Type B pancreatic cell (in vitro differentiated cells): ENCODE measurements at regions not wholly inside any gene's neighbourhood (a gene's known extent, or its start where the extent isn't known, plus 50 kb on each side); places are given as distances from the start of the nearest gene placed in this dataset.

ENCODE experiments used
- DNase-seq: peaks from one replicate; pipeline ENCODE4 v3.0.0; 2021; ENCODE audit warnings: mixed read lengths; ENCODE audit not compliant: unreplicated experiment; ENCODE audit errors: extremely low spot score
- H3K27ac Mint-ChIP-seq: 2 replicates; pipeline ENCODE4 v1.8.0; 2021; ENCODE audit warnings: mild to moderate bottlenecking, mixed read lengths
- H3K27me3 Mint-ChIP-seq: 2 replicates; pipeline ENCODE4 v1.8.0; 2021; ENCODE audit warnings: mixed read lengths
- H3K36me3 Mint-ChIP-seq: 2 replicates; pipeline ENCODE4 v1.8.0; 2021; ENCODE audit warnings: mixed read lengths
- H3K4me1 Mint-ChIP-seq: one replicate; pipeline ENCODE4 v1.8.0; 2021; ENCODE audit warnings: mixed read lengths; ENCODE audit not compliant: unreplicated experiment
- H3K4me3 Mint-ChIP-seq: 2 replicates; pipeline ENCODE4 v1.8.0; 2021; ENCODE audit warnings: mild to moderate bottlenecking, mixed read lengths
- H3K9me3 Mint-ChIP-seq: 2 replicates; pipeline ENCODE4 v1.8.0; 2021; ENCODE audit warnings: mixed read lengths
- TF ChIP-seq, protein P1 (sequence below): fragments of 200-600 bp; sonication (generic); conservative IDR thresholded peaks from 2 replicates; pipeline ENCODE4 v1.5.0; 2021; ENCODE audit warnings: antibody characterized with exemption, mild to moderate bottlenecking

DNA sequence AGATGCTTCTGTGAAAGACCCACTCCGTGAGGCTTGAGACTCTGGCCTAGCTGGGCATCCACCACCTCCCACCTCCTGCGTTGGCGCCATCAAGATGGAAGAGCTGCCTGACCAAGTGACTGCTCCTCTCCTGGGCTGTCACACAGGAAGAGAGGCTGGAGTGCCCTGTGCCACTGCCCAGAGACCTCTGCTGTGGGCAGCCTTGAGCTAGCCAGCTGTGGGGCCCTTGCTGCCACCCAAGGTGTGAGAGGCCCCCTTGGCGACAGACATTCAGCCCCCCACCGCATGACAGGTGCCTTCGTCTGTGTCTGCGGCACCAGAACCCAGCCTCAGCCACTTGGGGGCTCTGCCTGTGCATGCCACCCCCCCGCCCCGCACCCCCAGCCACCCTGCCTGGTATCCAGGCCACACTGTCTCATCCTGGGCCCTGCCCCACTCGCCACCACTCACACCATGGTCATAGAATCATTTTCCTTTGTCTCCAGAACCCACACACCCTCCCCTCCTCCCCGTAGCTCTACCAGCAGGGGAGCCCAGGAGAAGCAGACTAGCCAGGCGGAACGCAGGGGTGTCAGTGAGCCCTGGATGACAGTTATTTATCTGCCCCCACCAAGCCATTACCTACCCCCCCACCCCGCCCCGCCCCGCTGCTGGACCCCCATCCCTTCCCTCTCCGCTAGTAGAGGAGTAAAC is 120.9 kb upstream of the LHX1 start:
- TF ChIP-seq, protein P1, sequence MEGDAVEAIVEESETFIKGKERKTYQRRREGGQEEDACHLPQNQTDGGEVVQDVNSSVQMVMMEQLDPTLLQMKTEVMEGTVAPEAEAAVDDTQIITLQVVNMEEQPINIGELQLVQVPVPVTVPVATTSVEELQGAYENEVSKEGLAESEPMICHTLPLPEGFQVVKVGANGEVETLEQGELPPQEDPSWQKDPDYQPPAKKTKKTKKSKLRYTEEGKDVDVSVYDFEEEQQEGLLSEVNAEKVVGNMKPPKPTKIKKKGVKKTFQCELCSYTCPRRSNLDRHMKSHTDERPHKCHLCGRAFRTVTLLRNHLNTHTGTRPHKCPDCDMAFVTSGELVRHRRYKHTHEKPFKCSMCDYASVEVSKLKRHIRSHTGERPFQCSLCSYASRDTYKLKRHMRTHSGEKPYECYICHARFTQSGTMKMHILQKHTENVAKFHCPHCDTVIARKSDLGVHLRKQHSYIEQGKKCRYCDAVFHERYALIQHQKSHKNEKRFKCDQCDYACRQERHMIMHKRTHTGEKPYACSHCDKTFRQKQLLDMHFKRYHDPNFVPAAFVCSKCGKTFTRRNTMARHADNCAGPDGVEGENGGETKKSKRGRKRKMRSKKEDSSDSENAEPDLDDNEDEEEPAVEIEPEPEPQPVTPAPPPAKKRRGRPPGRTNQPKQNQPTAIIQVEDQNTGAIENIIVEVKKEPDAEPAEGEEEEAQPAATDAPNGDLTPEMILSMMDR: no peak

DNA sequence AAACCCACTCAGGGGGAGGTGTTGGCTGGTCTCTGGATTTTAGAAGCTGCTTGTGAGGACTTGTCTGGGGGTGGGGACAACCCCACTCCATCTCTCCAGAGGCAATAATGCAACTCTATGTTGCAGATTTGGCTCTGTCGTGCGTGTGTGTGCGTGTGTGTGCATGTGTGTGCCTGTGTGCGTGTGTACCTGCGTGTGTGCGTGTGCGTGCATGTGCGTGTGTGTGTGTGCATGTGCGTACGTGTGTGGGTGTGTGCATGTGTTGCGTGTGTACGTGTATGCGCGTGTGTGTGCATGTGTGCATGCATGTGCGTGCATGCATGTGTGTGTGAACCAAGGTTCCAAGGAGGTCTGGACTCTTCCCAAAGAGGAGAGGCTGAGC is 120.4 kb upstream of the LHX1 start:
- H3K4me1 Mint-ChIP-seq: peaks cover 13% of the 10 kb centered on the region
- TF ChIP-seq, protein P1: no peak
- no peak for DNase-seq
- no peaks in the 10 kb centered on the region for H3K9me3 Mint-ChIP-seq
- H3K27me3 Mint-ChIP-seq: peaks cover 73% of the 10 kb centered on the region
- H3K36me3 Mint-ChIP-seq: no peaks in the 10 kb centered on the region
- no peak overlapping the region for H3K27ac Mint-ChIP-seq
- H3K4me3 Mint-ChIP-seq: no peak overlapping the region

More for the DNA sequence above, 120.9 kb upstream of the LHX1 start:
- Mint-ChIP-seq H3K9me3 (no peaks in the 10 kb centered on the region), H3K4me1 (peaks cover 13% of the 10 kb centered on the region), H3K4me3 (no peak overlapping the region), H3K27ac (no peak overlapping the region), H3K36me3 (no peaks in the 10 kb centered on the region), H3K27me3 (peaks cover 73% of the 10 kb centered on the region)
- DNase-seq: no peak

DNA sequence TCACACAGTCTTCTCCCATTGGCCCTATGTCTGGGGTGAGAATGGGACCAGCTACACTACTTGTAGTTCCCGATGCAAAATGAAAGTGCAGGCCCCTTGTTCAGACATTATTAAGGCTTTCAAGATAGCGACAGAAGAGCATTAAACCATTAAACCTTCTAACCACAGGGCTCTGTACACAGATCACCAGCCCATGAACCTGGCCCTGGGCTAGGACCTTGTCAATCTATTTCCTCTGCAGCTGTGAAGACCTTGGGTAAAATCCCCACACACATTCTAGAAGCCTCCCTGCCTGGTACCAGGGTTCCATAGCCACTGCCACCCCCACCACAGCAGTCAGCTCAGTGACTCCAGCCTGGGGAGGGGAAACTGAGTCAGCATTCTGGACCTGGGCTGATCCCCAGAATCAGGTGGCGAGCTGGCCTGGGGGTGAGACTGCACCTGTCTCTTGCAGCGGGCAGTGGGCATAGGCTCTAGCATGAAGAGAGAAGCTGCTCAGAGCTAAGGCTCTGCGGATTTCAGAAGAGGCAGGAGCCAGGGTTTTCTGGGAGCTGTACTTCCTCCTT is 119.7 kb upstream of the LHX1 start:
- Mint-ChIP-seq H3K4me1 (peaks cover 13% of the 10 kb centered on the region), H3K36me3 (no peaks in the 10 kb centered on the region), H3K9me3 (no peaks in the 10 kb centered on the region), H3K27me3 (peaks cover 70% of the 10 kb centered on the region), H3K4me3 (no peak overlapping the region), H3K27ac (no peak overlapping the region)
- TF ChIP-seq, protein P1: no peak
- no peak for DNase-seq

- DNase-seq: no peak
- no peak overlapping the region for H3K4me3 Mint-ChIP-seq
- H3K36me3 Mint-ChIP-seq: no peaks in the 10 kb centered on the region
- H3K27me3 Mint-ChIP-seq: peaks cover 67% of the 10 kb centered on the region
- peaks cover 13% of the 10 kb centered on the region for H3K4me1 Mint-ChIP-seq
- TF ChIP-seq, protein P1: no peak
- H3K27ac Mint-ChIP-seq: no peak overlapping the region
- no peaks in the 10 kb centered on the region for H3K9me3 Mint-ChIP-seq
These were observed 119.0 kb upstream of the LHX1 start for GRCh38 chr17:36818134-36818825.

GRCh38 chr17:36823850-36824677 is 113.2 kb upstream of the LHX1 start:
- no peak overlapping the region for H3K4me3 Mint-ChIP-seq
- DNase-seq: no peak
- TF ChIP-seq, protein P1: no peak
- peaks cover 58% of the 10 kb centered on the region for H3K27me3 Mint-ChIP-seq
- H3K36me3 Mint-ChIP-seq: no peaks in the 10 kb centered on the region
- H3K27ac Mint-ChIP-seq: peak overlapping the region; percentile 64
- H3K9me3 Mint-ChIP-seq: no peaks in the 10 kb centered on the region
- no peaks in the 10 kb centered on the region for H3K4me1 Mint-ChIP-seq
